PC-9 (cell line): ENCODE measurements at regions not wholly inside any gene's neighbourhood (a gene's known extent, or its start where the extent isn't known, plus 50 kb on each side); places are given as distances from the start of the nearest gene placed in this dataset.
A peak's percentile ranks its signal among the peaks of the same experiment; 100 is the strongest.

Experiments used
- BruUV-seq: library from RNA; stranded (reverse); fragments of 400-500 nt; replicated peaks from 2 replicates; lab custom pipeline; 2021; lab: Mats Ljungman, UMichigan
- CTCF ChIA-PET: fragments of 300-600 bp; sonication (Branson Sonifier 250); formaldehyde crosslinking; loops from one replicate; lab custom pipeline; 2022; ENCODE audit warnings: antibody characterized with exemption; lab: Charles Lee
- POLR2A ChIA-PET: fragments of 300-600 bp; sonication (Branson Sonifier 250); formaldehyde crosslinking; loops from one replicate; lab custom pipeline; 2022; ENCODE audit warnings: antibody characterized with exemption; ENCODE audit not compliant: unreplicated experiment; lab: Charles Lee
- DNase-seq, 2 experiments: peaks; one replicate each; pipeline versions ENCODE4 v3.0.0 to v3.0.0-alpha.2; 2015 to 2022; ENCODE audit warnings: mixed read lengths in 1 of 2
- H2AFZ ChIP-seq: fragments of 200-600 bp; sonication (generic); 2 replicates; pipeline ENCODE4 v1.8.1; 2017; ENCODE audit warnings: antibody characterized with exemption
- H3F3A ChIP-seq: fragments of 200-600 bp; sonication (generic); 2 replicates; pipeline ENCODE4 v1.8.1; 2017; ENCODE audit warnings: antibody characterized with exemption, mild to moderate bottlenecking, low read depth; ENCODE audit not compliant: insufficient read depth
- H3K27ac ChIP-seq: fragments of 200-600 bp; sonication (generic); 2 replicates; pipeline ENCODE4 v1.6.1; 2016; ENCODE audit warnings: mixed run types
- H3K27me3 ChIP-seq: fragments of 200-600 bp; sonication (generic); 2 replicates; pipeline ENCODE4 v1.6.1; 2016; ENCODE audit warnings: low read depth, mixed run types; ENCODE audit not compliant: insufficient read depth
- H3K36me3 ChIP-seq: fragments of 200-600 bp; sonication (generic); 2 replicates; pipeline ENCODE4 v1.6.1; 2016; ENCODE audit warnings: low read depth, mixed run types
- H3K4me1 ChIP-seq: fragments of 200-600 bp; sonication (generic); replicated peaks from 2 replicates; pipeline ENCODE4 v1.6.1; 2016; ENCODE audit warnings: mixed run types; ENCODE audit not compliant: insufficient read depth
- H3K4me2 ChIP-seq: fragments of 200-600 bp; sonication (generic); 2 replicates; pipeline ENCODE4 v1.6.1; 2017; ENCODE audit warnings: mixed run types
- H3K4me3 ChIP-seq: fragments of 200-600 bp; sonication (generic); 2 replicates; pipeline ENCODE4 v1.6.1; 2016; ENCODE audit warnings: mixed run types
- H3K79me2 ChIP-seq: fragments of 200-600 bp; sonication (generic); 2 replicates; pipeline ENCODE4 v1.6.1; 2017; ENCODE audit warnings: low read depth, mixed run types
- H3K9me2 ChIP-seq: fragments of 200-600 bp; sonication (generic); 2 replicates; pipeline ENCODE4 v1.8.1; 2017; ENCODE audit warnings: mild to moderate bottlenecking; ENCODE audit not compliant: insufficient read depth
- H3K9me3 ChIP-seq: fragments of 200-600 bp; sonication (generic); 2 replicates; pipeline ENCODE4 v1.8.1; 2016; ENCODE audit warnings: low read depth; ENCODE audit not compliant: insufficient read depth
- H4K20me1 ChIP-seq: fragments of 200-600 bp; sonication (generic); 2 replicates; pipeline ENCODE4 v1.8.1; 2017; ENCODE audit not compliant: insufficient read depth
- EZH2 ChIP-seq: fragments of 200-600 bp; sonication (generic); IDR thresholded peaks from 2 replicates; pipeline ENCODE4 v1.8.0; 2017; ENCODE audit warnings: antibody characterized with exemption, low read depth
- intact Hi-C: fragments of 100-400 bp; cut with micrococcal nuclease; formaldehyde crosslinking; loops from one replicate; pipeline ENCODE4 v1.10.0; 2022; ENCODE audit not compliant: unreplicated experiment
- TF ChIP-seq, protein P1 (sequence below): fragments of 200-600 bp; sonication (generic); conservative IDR thresholded peaks from 2 replicates; pipeline ENCODE4 v1.6.1; 2017; ENCODE audit warnings: mixed run types, antibody characterized with exemption, mild to moderate bottlenecking, moderate library complexity

DNA sequence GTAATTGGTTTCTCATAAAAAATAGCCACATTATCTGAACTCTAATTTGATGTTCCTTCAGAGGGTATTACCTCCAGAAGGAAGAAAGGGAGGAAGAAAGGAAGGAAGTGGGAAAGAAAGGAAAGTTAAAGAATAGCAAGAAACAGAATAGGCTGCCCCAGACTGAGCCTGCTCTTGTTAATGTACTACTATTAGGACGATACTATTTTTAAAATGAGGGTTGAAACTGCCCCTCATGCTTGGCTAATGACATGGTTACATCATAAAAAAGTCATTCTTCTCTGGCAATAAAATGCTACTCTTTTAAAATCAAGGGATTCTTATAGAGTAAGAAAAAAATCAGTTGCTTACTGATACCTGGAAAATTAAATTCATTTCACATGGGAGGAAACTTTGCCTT is 253.0 kb downstream of the KTN1 start:
- Histone ChIP-seq H3K79me2 (no peaks in the 10 kb centered on the region), H3K9me2 (no peaks in the 10 kb centered on the region), H3K27me3 (no peaks in the 10 kb centered on the region), H3F3A (peaks cover 6% of the 10 kb centered on the region; the same call in 1 of the 2 replicates), H2AFZ (no peak overlapping the region), H4K20me1 (no peaks in the 10 kb centered on the region), H3K4me2 (peak overlapping the region; percentile 55; the same call in 1 of the 2 replicates), H3K4me3 (no peak overlapping the region), H3K9me3 (no peaks in the 10 kb centered on the region), H3K36me3 (no peaks in the 10 kb centered on the region), H3K27ac (peak overlapping the region; percentile 48; the same call in 1 of the 2 replicates), H3K4me1 (peaks cover 25% of the 10 kb centered on the region)
- no peak for TF ChIP-seq EZH2
- TF ChIP-seq, protein P1, sequence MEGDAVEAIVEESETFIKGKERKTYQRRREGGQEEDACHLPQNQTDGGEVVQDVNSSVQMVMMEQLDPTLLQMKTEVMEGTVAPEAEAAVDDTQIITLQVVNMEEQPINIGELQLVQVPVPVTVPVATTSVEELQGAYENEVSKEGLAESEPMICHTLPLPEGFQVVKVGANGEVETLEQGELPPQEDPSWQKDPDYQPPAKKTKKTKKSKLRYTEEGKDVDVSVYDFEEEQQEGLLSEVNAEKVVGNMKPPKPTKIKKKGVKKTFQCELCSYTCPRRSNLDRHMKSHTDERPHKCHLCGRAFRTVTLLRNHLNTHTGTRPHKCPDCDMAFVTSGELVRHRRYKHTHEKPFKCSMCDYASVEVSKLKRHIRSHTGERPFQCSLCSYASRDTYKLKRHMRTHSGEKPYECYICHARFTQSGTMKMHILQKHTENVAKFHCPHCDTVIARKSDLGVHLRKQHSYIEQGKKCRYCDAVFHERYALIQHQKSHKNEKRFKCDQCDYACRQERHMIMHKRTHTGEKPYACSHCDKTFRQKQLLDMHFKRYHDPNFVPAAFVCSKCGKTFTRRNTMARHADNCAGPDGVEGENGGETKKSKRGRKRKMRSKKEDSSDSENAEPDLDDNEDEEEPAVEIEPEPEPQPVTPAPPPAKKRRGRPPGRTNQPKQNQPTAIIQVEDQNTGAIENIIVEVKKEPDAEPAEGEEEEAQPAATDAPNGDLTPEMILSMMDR = no peak
- intact Hi-C loops = no loop called here
- ChIA-PET CTCF (interaction anchor here (1.0 kb wide), 1 partner anchor 10 kb away, joined by 3 read pairs; no protein-coding TSS in a partner anchor), POLR2A (no interaction called here)
- no peak for DNase-seq
- no TSS peak for BruUV-seq

DNA sequence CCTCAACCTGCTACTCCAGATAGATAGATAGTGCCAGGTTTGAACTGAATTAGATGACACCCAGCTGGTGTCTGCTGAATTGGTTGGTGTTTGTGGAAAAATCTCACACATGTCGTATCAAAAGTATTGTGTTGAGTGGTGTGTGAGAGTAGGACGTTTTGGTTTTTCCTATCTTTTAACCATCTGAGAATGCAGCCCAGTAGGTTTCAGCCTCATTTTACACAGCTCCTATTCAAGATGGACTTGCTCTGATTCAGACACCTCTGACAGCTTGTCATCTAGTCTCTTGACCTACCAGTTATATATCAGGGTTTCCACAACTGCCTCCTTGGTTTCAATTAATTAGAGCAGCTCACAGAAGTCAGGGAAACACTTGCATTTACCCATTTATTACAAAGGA is 254.4 kb downstream of the KTN1 start:
- Histone ChIP-seq H3K27ac (no peak overlapping the region), H2AFZ (no peak overlapping the region), H3F3A (peaks cover 6% of the 10 kb centered on the region; the same call in 1 of the 2 replicates), H3K4me3 (no peak overlapping the region), H3K79me2 (no peaks in the 10 kb centered on the region), H3K4me1 (peaks cover 25% of the 10 kb centered on the region), H3K27me3 (no peaks in the 10 kb centered on the region), H3K36me3 (no peaks in the 10 kb centered on the region), H3K9me2 (no peaks in the 10 kb centered on the region), H4K20me1 (no peaks in the 10 kb centered on the region), H3K4me2 (no peak overlapping the region), H3K9me3 (no peaks in the 10 kb centered on the region)
- CTCF ChIA-PET = no interaction called here
- BruUV-seq = no TSS peak
- POLR2A ChIA-PET = no interaction called here
- TF ChIP-seq, protein P1 = no peak
- no peak for TF ChIP-seq EZH2
- DNase-seq = no peak
- intact Hi-C loops = no loop called here

DNA sequence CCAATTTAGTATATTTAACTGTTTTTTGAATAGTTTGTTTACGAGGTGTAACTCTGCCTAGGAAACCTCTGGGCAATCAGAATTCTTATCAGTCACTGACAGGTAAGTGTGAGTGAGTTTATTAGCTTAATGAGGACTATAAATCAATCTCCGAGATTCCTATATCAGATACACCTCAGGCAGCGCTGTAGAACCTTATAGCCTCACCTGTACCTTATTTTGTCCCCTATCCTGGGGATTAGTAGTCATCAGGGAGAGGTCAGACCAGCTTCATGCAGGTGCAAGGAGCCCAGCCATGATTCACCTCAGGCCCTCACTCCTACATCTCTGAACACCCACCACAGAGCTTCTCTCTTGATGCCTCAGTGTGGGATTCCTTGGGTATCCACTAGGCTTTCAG is 256.0 kb downstream of the KTN1 start:
- H2AFZ ChIP-seq = no peak overlapping the region
- intact Hi-C loops = no loop called here
- no TSS peak for BruUV-seq
- H3K27me3 ChIP-seq = no peaks in the 10 kb centered on the region
- H3K4me3 ChIP-seq = no peak overlapping the region
- no peak overlapping the region for H3K27ac ChIP-seq
- H3F3A ChIP-seq = peaks cover 6% of the 10 kb centered on the region; the same call in 1 of the 2 replicates
- CTCF ChIA-PET = no interaction called here
- H3K4me2 ChIP-seq = no peak overlapping the region
- peaks cover 24% of the 10 kb centered on the region for H3K4me1 ChIP-seq
- no peaks in the 10 kb centered on the region for H4K20me1 ChIP-seq
- POLR2A ChIA-PET = no interaction called here
- DNase-seq = no peak
- TF ChIP-seq, protein P1 = no peak
- no peak for TF ChIP-seq EZH2
- no peaks in the 10 kb centered on the region for H3K36me3 ChIP-seq
- no peaks in the 10 kb centered on the region for H3K9me3 ChIP-seq
- no peaks in the 10 kb centered on the region for H3K79me2 ChIP-seq
- H3K9me2 ChIP-seq = no peaks in the 10 kb centered on the region
